Astrocyte (in vitro differentiated cells and primary cell): ENCODE measurements at regions not wholly inside any gene's neighbourhood (a gene's known extent, or its start where the extent isn't known, plus 50 kb on each side); places are given as distances from the start of the nearest gene placed in this dataset.

Experiments
- EZH2 ChIP-seq: IDR thresholded peaks from 2 replicates; pipeline ENCODE4 v1.6.1; 2012; ENCODE audit warnings: mild to moderate bottlenecking, low read length, inconsistent platforms; ENCODE audit not compliant: insufficient read depth
- TF ChIP-seq, protein P1 (sequence below): IDR thresholded peaks from 2 replicates; pipeline ENCODE4 v1.5.1; 2011; ENCODE audit warnings: low read depth, mild to moderate bottlenecking, inconsistent platforms, low read length, moderate library complexity; ENCODE audit not compliant: insufficient read depth

DNA sequence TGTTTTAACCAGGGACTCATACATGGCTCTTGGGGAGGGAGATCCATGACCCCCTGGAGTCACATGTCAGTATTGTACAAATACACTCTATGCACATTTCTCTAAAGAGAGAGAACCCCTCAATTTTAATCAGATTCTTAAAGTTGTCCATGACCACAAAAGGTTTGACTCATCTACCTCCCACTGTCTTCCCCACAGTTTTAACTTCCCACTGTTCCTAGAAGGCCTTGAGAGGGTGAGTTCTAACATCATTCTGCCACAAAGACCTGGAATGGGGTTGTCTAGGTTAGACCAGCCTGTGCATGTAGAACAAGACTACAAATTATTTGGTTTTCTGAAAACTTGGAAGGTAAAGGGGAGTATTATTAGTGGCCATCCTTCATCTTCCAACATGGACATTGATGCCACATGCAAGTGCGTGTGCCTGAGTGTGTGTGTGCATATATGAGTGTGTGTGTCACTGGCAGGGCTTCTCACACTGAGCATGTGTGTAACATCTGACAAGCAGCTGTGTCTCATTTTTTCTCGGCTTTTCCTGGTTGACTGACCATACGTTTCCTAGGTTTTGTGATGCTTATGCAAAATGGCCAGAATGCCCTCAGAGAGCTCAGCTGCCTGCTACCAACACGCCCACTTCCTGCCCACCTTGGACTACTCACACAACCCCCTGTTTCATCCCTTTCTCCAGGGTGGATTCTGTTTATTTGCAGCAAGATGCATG, 94.6 kb upstream of the LGALSL start:
- TF ChIP-seq, protein P1, sequence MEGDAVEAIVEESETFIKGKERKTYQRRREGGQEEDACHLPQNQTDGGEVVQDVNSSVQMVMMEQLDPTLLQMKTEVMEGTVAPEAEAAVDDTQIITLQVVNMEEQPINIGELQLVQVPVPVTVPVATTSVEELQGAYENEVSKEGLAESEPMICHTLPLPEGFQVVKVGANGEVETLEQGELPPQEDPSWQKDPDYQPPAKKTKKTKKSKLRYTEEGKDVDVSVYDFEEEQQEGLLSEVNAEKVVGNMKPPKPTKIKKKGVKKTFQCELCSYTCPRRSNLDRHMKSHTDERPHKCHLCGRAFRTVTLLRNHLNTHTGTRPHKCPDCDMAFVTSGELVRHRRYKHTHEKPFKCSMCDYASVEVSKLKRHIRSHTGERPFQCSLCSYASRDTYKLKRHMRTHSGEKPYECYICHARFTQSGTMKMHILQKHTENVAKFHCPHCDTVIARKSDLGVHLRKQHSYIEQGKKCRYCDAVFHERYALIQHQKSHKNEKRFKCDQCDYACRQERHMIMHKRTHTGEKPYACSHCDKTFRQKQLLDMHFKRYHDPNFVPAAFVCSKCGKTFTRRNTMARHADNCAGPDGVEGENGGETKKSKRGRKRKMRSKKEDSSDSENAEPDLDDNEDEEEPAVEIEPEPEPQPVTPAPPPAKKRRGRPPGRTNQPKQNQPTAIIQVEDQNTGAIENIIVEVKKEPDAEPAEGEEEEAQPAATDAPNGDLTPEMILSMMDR: no peak
- TF ChIP-seq EZH2: no peak
